Gastroesophageal sphincter (tissue), 3 donors: ENCODE measurements at regions not wholly inside any gene's neighbourhood (a gene's known extent, or its start where the extent isn't known, plus 50 kb on each side); places are given as distances from the start of the nearest gene placed in this dataset.

Source experiments
- CTCF ChIP-seq, 4 experiments: fragments of 200-600 bp in 2 of 4; fragments of 450-650 bp in 2 of 4; sonication (generic) in 1 of 4; IDR thresholded peaks; one replicate each; pipeline ENCODE4 v1.5.1; 2017 to 2019; ENCODE audit warnings: antibody characterized with exemption in 4 of 4, mild to moderate bottlenecking in 2 of 4, moderate library complexity in 2 of 4
- POLR2A ChIP-seq, 2 donors: fragments of 450-650 bp; IDR thresholded peaks; one replicate each; pipeline ENCODE4 v1.6.1; 2017; ENCODE audit warnings: antibody characterized with exemption in 2 of 2, mild to moderate bottlenecking in 2 of 2, moderate library complexity in 1 of 2
- POLR2AphosphoS5 ChIP-seq: sonication (generic); formaldehyde crosslinking; IDR thresholded peaks from one replicate; pipeline ENCODE4 v1.6.1; 2017; ENCODE audit warnings: antibody characterized with exemption

- TF ChIP-seq CTCF (IDR thresholded peaks at IDR 0.05) (no peak), POLR2AphosphoS5 (no peak), POLR2A (IDR thresholded peaks at IDR 0.05) (no peak)
These were observed 212.6 kb downstream of the BCAS1 start for GRCh38 chr20:53857723-53858236.
